ENCODE measurements at regions not wholly inside any gene's neighbourhood (a gene's known extent, or its start where the extent isn't known, plus 50 kb on each side); places are given as distances from the start of the nearest gene placed in this dataset.

DNA sequence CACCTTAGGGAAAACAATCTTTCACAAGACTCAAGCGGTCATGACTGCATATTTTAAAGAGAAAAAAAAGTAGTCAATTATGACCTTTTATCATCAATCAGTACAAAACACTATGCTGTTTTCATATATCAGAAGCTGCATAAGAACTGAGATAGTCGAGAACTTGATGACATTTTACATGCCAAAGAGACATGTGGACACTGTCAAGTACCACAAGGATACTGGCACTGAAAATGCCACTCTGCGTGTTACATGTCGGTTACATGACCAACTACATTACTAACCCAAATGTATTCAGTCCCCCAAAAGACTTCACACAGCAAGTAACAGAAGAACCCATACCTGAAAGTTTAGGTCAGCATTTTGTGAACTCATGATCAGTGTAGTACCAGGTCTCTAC, 975.0 kb upstream of the ADGRL4 start:
- ChIA-PET CTCF (ENCODE audit: unreplicated experiment) (no interaction called here), POLR2A (no interaction called here)
- Histone ChIP-seq H2AFZ (ENCODE audit: low read length) (no peak overlapping the region), H3K9me3 (ENCODE audit: low read length) (no peaks in the 10 kb centered on the region), H3K9me2 (ENCODE audit: insufficient read depth, low read length) (no peaks in the 10 kb centered on the region), H3K36me3 (ENCODE audit: insufficient read depth, low read length) (no peaks in the 10 kb centered on the region), H3K79me2 (ENCODE audit: insufficient read depth, low read depth, low read length) (no peaks in the 10 kb centered on the region), H3K4me2 (ENCODE audit: low read length) (no peak overlapping the region), H4K20me1 (ENCODE audit: insufficient read depth, low read length) (no peaks in the 10 kb centered on the region), H3K4me1 (ENCODE audit: insufficient read depth, low read length, poor library complexity, severe bottlenecking) (no peaks in the 10 kb centered on the region), H3K4me3 (ENCODE audit: low read depth, low read length, poor library complexity, severe bottlenecking) (no peak overlapping the region), H3K27ac (ENCODE audit: low read depth, low read length, poor library complexity, severe bottlenecking) (no peak overlapping the region)
- no peak for DNase-seq (ENCODE audit: low spot score)
- intact Hi-C loops (cut with micrococcal nuclease; ENCODE audit: unreplicated experiment) = no loop called here
- BruUV-seq (replicated peaks) = no TSS peak
- TF ChIP-seq EZH2phosphoT487 (IDR thresholded peaks at IDR 0.05; ENCODE audit: borderline replicate concordance, low read depth, low read length) = no peak
- TF ChIP-seq, protein P1, sequence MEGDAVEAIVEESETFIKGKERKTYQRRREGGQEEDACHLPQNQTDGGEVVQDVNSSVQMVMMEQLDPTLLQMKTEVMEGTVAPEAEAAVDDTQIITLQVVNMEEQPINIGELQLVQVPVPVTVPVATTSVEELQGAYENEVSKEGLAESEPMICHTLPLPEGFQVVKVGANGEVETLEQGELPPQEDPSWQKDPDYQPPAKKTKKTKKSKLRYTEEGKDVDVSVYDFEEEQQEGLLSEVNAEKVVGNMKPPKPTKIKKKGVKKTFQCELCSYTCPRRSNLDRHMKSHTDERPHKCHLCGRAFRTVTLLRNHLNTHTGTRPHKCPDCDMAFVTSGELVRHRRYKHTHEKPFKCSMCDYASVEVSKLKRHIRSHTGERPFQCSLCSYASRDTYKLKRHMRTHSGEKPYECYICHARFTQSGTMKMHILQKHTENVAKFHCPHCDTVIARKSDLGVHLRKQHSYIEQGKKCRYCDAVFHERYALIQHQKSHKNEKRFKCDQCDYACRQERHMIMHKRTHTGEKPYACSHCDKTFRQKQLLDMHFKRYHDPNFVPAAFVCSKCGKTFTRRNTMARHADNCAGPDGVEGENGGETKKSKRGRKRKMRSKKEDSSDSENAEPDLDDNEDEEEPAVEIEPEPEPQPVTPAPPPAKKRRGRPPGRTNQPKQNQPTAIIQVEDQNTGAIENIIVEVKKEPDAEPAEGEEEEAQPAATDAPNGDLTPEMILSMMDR (conservative IDR thresholded peaks at IDR 0.05; ENCODE audit: low read length) = no peak

- H3K4me1 ChIP-seq (ENCODE audit: insufficient read depth, low read length, poor library complexity, severe bottlenecking) = no peaks in the 10 kb centered on the region
These were observed 972.8 kb upstream of the ADGRL4 start for GRCh38 chr1:79979346-79979745.

GRCh38 chr1:79976287-79976686, 969.8 kb upstream of the ADGRL4 start:
- Histone ChIP-seq H3K27ac (ENCODE audit: low read depth, low read length, poor library complexity, severe bottlenecking) (no peak overlapping the region), H3K79me2 (ENCODE audit: insufficient read depth, low read depth, low read length) (no peaks in the 10 kb centered on the region), H3K9me2 (ENCODE audit: insufficient read depth, low read length) (no peaks in the 10 kb centered on the region), H2AFZ (ENCODE audit: low read length) (no peak overlapping the region), H3K9me3 (ENCODE audit: low read length) (no peaks in the 10 kb centered on the region), H3K4me3 (ENCODE audit: low read depth, low read length, poor library complexity, severe bottlenecking) (no peak overlapping the region), H3K4me1 (ENCODE audit: insufficient read depth, low read length, poor library complexity, severe bottlenecking) (no peaks in the 10 kb centered on the region), H4K20me1 (ENCODE audit: insufficient read depth, low read length) (no peaks in the 10 kb centered on the region), H3K4me2 (ENCODE audit: low read length) (no peak overlapping the region), H3K36me3 (ENCODE audit: insufficient read depth, low read length) (no peaks in the 10 kb centered on the region)
- ChIA-PET CTCF (ENCODE audit: unreplicated experiment) (no interaction called here), POLR2A (no interaction called here)
- no peak for DNase-seq (ENCODE audit: low spot score)
- TF ChIP-seq, protein P1 (conservative IDR thresholded peaks at IDR 0.05; ENCODE audit: low read length) = no peak
- no peak for TF ChIP-seq EZH2phosphoT487 (IDR thresholded peaks at IDR 0.05; ENCODE audit: borderline replicate concordance, low read depth, low read length)
- intact Hi-C loops (cut with micrococcal nuclease; ENCODE audit: unreplicated experiment) = no loop called here
- no TSS peak for BruUV-seq (replicated peaks)

More at GRCh38 chr1:79979346-79979745, 972.8 kb upstream of the ADGRL4 start:
- ChIA-PET CTCF (ENCODE audit: unreplicated experiment) (no interaction called here), POLR2A (no interaction called here)
- Histone ChIP-seq H3K27ac (ENCODE audit: low read depth, low read length, poor library complexity, severe bottlenecking) (no peak overlapping the region), H2AFZ (ENCODE audit: low read length) (no peak overlapping the region), H3K79me2 (ENCODE audit: insufficient read depth, low read depth, low read length) (no peaks in the 10 kb centered on the region), H3K9me3 (ENCODE audit: low read length) (no peaks in the 10 kb centered on the region), H3K9me2 (ENCODE audit: insufficient read depth, low read length) (no peaks in the 10 kb centered on the region), H4K20me1 (ENCODE audit: insufficient read depth, low read length) (no peaks in the 10 kb centered on the region), H3K4me3 (ENCODE audit: low read depth, low read length, poor library complexity, severe bottlenecking) (no peak overlapping the region), H3K4me2 (ENCODE audit: low read length) (no peak overlapping the region), H3K36me3 (ENCODE audit: insufficient read depth, low read length) (no peaks in the 10 kb centered on the region)
- TF ChIP-seq, protein P1 (conservative IDR thresholded peaks at IDR 0.05; ENCODE audit: low read length) = no peak
- TF ChIP-seq EZH2phosphoT487 (IDR thresholded peaks at IDR 0.05; ENCODE audit: borderline replicate concordance, low read depth, low read length) = no peak
- no peak for DNase-seq (ENCODE audit: low spot score)
- BruUV-seq (replicated peaks) = no TSS peak
- intact Hi-C loops (cut with micrococcal nuclease; ENCODE audit: unreplicated experiment) = no loop called here
